ENCODE measurements at regions not wholly inside any gene's neighbourhood (a gene's known extent, or its start where the extent isn't known, plus 50 kb on each side); places are given as distances from the start of the nearest gene placed in this dataset.

GRCh38 chr5:66345281-66345680, 201.2 kb downstream of the SREK1 start:
- no peak overlapping the region for H3K27ac ChIP-seq
- no peak for DNase-seq (ENCODE audit: low spot score)
- TF ChIP-seq CTCF (IDR thresholded peaks at IDR 0.05): no peak
- H3K4me3 ChIP-seq: no peak overlapping the region
- H3K27me3 ChIP-seq (replicated peaks; ENCODE audit: insufficient read depth): no peaks in the 10 kb centered on the region
- no peaks in the 10 kb centered on the region for H3K9me3 ChIP-seq
- no peaks in the 10 kb centered on the region for H3K36me3 ChIP-seq
- no peak for ATAC-seq (ENCODE audit: insufficient number of reproducible peaks, low FRiP score, low read depth)
- no peaks in the 10 kb centered on the region for H3K4me1 ChIP-seq (ENCODE audit: control insufficient read depth in 1 of 2, low read depth in 2 of 2)

GRCh38 chr5:66346869-66347268, 202.8 kb downstream of the SREK1 start:
- H3K4me1 ChIP-seq (ENCODE audit: control insufficient read depth in 1 of 2, low read depth in 2 of 2): no peaks in the 10 kb centered on the region
- H3K36me3 ChIP-seq: no peaks in the 10 kb centered on the region
- no peak for DNase-seq (ENCODE audit: low spot score)
- H3K27ac ChIP-seq: no peak overlapping the region
- no peak for TF ChIP-seq CTCF (IDR thresholded peaks at IDR 0.05)
- no peak overlapping the region for H3K4me3 ChIP-seq
- ATAC-seq (ENCODE audit: insufficient number of reproducible peaks, low FRiP score, low read depth): no peak
- H3K9me3 ChIP-seq: no peaks in the 10 kb centered on the region
- H3K27me3 ChIP-seq (replicated peaks; ENCODE audit: insufficient read depth): no peaks in the 10 kb centered on the region

GRCh38 chr5:66348387-66349125, 204.5 kb downstream of the SREK1 start:
- ATAC-seq (ENCODE audit: insufficient number of reproducible peaks, low FRiP score, low read depth) (no peak), DNase-seq (ENCODE audit: low spot score) (no peak)
- no peaks in the 10 kb centered on the region for H3K9me3 ChIP-seq
- no peaks in the 10 kb centered on the region for H3K27me3 ChIP-seq (replicated peaks; ENCODE audit: insufficient read depth)
- no peaks in the 10 kb centered on the region for H3K4me1 ChIP-seq (ENCODE audit: control insufficient read depth in 1 of 2, low read depth in 2 of 2)
- TF ChIP-seq CTCF (IDR thresholded peaks at IDR 0.05): no peak
- H3K36me3 ChIP-seq: no peaks in the 10 kb centered on the region
- H3K27ac ChIP-seq: no peak overlapping the region
- no peak overlapping the region for H3K4me3 ChIP-seq

GRCh38 chr5:66351813-66352212, 207.7 kb downstream of the SREK1 start:
- H3K9me3 ChIP-seq: no peaks in the 10 kb centered on the region
- no peak for TF ChIP-seq CTCF (IDR thresholded peaks at IDR 0.05)
- no peak for ATAC-seq (ENCODE audit: insufficient number of reproducible peaks, low FRiP score, low read depth)

GRCh38 chr5:66353186-66353585, 209.1 kb downstream of the SREK1 start:
- no peak overlapping the region for H3K4me3 ChIP-seq
- ATAC-seq (ENCODE audit: insufficient number of reproducible peaks, low FRiP score, low read depth) (no peak), DNase-seq (ENCODE audit: low spot score) (no peak)
- TF ChIP-seq CTCF (IDR thresholded peaks at IDR 0.05): no peak
- no peaks in the 10 kb centered on the region for H3K4me1 ChIP-seq (ENCODE audit: control insufficient read depth in 1 of 2, low read depth in 2 of 2)
- H3K27ac ChIP-seq: no peak overlapping the region
- H3K36me3 ChIP-seq: no peaks in the 10 kb centered on the region
- no peaks in the 10 kb centered on the region for H3K9me3 ChIP-seq
- H3K27me3 ChIP-seq (replicated peaks; ENCODE audit: insufficient read depth): no peaks in the 10 kb centered on the region

More at GRCh38 chr5:66351813-66352212, 207.7 kb downstream of the SREK1 start:
- no peak for DNase-seq (ENCODE audit: low spot score)
- no peaks in the 10 kb centered on the region for H3K4me1 ChIP-seq (ENCODE audit: control insufficient read depth in 1 of 2, low read depth in 2 of 2)
- no peaks in the 10 kb centered on the region for H3K27me3 ChIP-seq (replicated peaks; ENCODE audit: insufficient read depth)
- no peak overlapping the region for H3K27ac ChIP-seq
- no peak overlapping the region for H3K4me3 ChIP-seq
- no peaks in the 10 kb centered on the region for H3K36me3 ChIP-seq

Measured in thoracic aorta (tissue), 2 donors.